ENCODE measurements at regions not wholly inside any gene's neighbourhood (a gene's known extent, or its start where the extent isn't known, plus 50 kb on each side); places are given as distances from the start of the nearest gene placed in this dataset.

DNA sequence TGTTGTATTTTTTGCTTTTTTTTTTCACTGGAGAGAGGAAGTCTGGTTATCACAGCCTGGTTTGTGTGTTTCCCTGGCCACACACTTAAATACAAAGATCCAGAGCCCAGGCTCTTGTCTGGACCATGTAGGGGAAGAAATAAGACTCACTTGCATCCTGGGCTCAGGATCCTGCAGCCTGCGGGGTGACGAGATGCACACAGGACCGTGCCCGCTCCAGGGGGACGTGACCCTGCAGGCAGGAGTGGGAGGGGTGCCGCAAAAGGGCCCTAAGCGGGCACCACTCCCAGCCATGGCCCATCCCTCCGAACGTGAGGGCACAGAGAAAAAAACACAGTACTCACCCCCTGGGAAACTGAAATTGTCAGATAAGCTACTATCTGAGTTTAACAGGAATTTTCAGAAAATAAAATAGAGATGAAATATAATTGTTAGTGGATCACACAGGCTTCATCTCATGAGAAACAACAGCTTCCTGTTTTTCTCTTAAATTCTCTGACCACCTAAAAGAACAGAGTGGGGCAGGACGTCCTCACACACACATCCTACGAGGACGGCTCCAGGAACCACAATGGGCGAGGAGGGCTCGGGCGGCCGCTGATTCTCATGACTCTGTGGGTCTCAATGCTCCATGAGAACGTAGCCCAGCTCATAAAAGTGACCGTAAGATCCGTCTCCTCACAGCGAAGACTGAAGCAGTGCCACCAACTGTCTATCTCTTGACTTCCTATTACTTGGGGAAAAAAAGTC, 142.6 kb upstream of the ALKAL2 start:
- no peak for ATAC-seq
- no TSS peak for BruUV-seq (replicated peaks)
- H2AFZ ChIP-seq (ENCODE audit: control insufficient read depth, low read depth, low read length) = no peak overlapping the region
- no peaks in the 10 kb centered on the region for H3K4me1 ChIP-seq (ENCODE audit: control insufficient read depth, insufficient read depth, low read length)
- H3K9me3 ChIP-seq (replicated peaks; ENCODE audit: control insufficient read depth, insufficient read depth, low read length) = no peaks in the 10 kb centered on the region
- FAIRE-seq = no peak
- in situ Hi-C loops (cut with MboI) (no loop called here), intact Hi-C loops (cut with micrococcal nuclease; ENCODE audit: unreplicated experiment) (no loop called here)
- no peak overlapping the region for H3K27ac ChIP-seq (ENCODE audit: control insufficient read depth, insufficient read depth)
- ChIA-PET CTCF (no interaction called here), SMC1A (ENCODE audit: uncharacterized antibody, unreplicated experiment) (no interaction called here), RAD21 (ENCODE audit: unreplicated experiment) (no interaction called here), POLR2A (no interaction called here)
- H3K27me3 ChIP-seq (replicated peaks in 1 of 2; ENCODE audit: control insufficient read depth in 2 of 2, insufficient read depth in 2 of 2, low read length in 1 of 2) = no peaks in the 10 kb centered on the region; a peak in 1 of 4 replicates
- H3K4me3 ChIP-seq = no peak overlapping the region
- H3K36me3 ChIP-seq (ENCODE audit: control insufficient read depth in 2 of 2, insufficient read depth in 2 of 2, low read length in 1 of 2) = no peaks in the 10 kb centered on the region
- H4K20me1 ChIP-seq (ENCODE audit: control insufficient read depth, insufficient read depth) = no peaks in the 10 kb centered on the region
- no peak overlapping the region for H3K9ac ChIP-seq (ENCODE audit: control insufficient read depth, insufficient read depth, low read length)
- no peak for DNase-seq (ENCODE audit: low read depth, low spot score)
- H3K4me2 ChIP-seq (ENCODE audit: control insufficient read depth, insufficient read depth) = no peak overlapping the region
- 25% methylated on average over 18 of the region's 20 CpGs for WGBS (ENCODE audit: insufficient coverage, insufficient replicate concordance, low lambda C conversion rate, missing lambda C conversion rate)
- no peaks in the 10 kb centered on the region for H3K79me2 ChIP-seq (ENCODE audit: control insufficient read depth, insufficient read depth, low read length)
- TF ChIP-seq, protein P1, sequence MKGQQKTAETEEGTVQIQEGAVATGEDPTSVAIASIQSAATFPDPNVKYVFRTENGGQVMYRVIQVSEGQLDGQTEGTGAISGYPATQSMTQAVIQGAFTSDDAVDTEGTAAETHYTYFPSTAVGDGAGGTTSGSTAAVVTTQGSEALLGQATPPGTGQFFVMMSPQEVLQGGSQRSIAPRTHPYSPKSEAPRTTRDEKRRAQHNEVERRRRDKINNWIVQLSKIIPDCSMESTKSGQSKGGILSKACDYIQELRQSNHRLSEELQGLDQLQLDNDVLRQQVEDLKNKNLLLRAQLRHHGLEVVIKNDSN (IDR thresholded peaks at IDR 0.05; ENCODE audit: borderline replicate concordance, extremely low read length, insufficient read depth, low read depth, low read length) = no peak
- TF ChIP-seq CBX3 (IDR thresholded peaks at IDR 0.05; ENCODE audit: borderline replicate concordance, low read depth) (no peak), ZNF622 (IDR thresholded peaks at IDR 0.05) (no peak), MEF2A (IDR thresholded peaks at IDR 0.05; ENCODE audit: insufficient read depth, low read depth, low read length) (no peak), NRF1 (conservative IDR thresholded peaks at IDR 0.05; ENCODE audit: low read depth, low read length) (no peak), MYC (IDR thresholded peaks at IDR 0.05; ENCODE audit: insufficient read depth, insufficient read length, insufficient replicate concordance, low read length, severe bottlenecking) (no peak), BHLHE40 (IDR thresholded peaks at IDR 0.05; ENCODE audit: borderline replicate concordance in 1 of 2, low read depth in 2 of 2, low read length in 1 of 2) (no peak)
- TF ChIP-seq, protein P2, sequence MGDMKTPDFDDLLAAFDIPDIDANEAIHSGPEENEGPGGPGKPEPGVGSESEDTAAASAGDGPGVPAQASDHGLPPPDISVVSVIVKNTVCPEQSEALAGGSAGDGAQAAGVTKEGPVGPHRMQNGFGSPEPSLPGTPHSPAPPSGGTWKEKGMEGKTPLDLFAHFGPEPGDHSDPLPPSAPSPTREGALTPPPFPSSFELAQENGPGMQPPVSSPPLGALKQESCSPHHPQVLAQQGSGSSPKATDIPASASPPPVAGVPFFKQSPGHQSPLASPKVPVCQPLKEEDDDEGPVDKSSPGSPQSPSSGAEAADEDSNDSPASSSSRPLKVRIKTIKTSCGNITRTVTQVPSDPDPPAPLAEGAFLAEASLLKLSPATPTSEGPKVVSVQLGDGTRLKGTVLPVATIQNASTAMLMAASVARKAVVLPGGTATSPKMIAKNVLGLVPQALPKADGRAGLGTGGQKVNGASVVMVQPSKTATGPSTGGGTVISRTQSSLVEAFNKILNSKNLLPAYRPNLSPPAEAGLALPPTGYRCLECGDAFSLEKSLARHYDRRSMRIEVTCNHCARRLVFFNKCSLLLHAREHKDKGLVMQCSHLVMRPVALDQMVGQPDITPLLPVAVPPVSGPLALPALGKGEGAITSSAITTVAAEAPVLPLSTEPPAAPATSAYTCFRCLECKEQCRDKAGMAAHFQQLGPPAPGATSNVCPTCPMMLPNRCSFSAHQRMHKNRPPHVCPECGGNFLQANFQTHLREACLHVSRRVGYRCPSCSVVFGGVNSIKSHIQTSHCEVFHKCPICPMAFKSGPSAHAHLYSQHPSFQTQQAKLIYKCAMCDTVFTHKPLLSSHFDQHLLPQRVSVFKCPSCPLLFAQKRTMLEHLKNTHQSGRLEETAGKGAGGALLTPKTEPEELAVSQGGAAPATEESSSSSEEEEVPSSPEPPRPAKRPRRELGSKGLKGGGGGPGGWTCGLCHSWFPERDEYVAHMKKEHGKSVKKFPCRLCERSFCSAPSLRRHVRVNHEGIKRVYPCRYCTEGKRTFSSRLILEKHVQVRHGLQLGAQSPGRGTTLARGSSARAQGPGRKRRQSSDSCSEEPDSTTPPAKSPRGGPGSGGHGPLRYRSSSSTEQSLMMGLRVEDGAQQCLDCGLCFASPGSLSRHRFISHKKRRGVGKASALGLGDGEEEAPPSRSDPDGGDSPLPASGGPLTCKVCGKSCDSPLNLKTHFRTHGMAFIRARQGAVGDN (IDR thresholded peaks at IDR 0.05) = no peak
- TF ChIP-seq, protein P3, sequence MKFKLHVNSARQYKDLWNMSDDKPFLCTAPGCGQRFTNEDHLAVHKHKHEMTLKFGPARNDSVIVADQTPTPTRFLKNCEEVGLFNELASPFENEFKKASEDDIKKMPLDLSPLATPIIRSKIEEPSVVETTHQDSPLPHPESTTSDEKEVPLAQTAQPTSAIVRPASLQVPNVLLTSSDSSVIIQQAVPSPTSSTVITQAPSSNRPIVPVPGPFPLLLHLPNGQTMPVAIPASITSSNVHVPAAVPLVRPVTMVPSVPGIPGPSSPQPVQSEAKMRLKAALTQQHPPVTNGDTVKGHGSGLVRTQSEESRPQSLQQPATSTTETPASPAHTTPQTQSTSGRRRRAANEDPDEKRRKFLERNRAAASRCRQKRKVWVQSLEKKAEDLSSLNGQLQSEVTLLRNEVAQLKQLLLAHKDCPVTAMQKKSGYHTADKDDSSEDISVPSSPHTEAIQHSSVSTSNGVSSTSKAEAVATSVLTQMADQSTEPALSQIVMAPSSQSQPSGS (IDR thresholded peaks at IDR 0.05; ENCODE audit: low read length) = no peak
- TF ChIP-seq, protein P4, sequence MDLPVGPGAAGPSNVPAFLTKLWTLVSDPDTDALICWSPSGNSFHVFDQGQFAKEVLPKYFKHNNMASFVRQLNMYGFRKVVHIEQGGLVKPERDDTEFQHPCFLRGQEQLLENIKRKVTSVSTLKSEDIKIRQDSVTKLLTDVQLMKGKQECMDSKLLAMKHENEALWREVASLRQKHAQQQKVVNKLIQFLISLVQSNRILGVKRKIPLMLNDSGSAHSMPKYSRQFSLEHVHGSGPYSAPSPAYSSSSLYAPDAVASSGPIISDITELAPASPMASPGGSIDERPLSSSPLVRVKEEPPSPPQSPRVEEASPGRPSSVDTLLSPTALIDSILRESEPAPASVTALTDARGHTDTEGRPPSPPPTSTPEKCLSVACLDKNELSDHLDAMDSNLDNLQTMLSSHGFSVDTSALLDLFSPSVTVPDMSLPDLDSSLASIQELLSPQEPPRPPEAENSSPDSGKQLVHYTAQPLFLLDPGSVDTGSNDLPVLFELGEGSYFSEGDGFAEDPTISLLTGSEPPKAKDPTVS (IDR thresholded peaks at IDR 0.05; ENCODE audit: low read depth, low read length) = no peak

All from GM12878 (cell line).